GM12878 (cell line): ENCODE measurements at regions not wholly inside any gene's neighbourhood (a gene's known extent, or its start where the extent isn't known, plus 50 kb on each side); places are given as distances from the start of the nearest gene placed in this dataset.

Experiments used
- ATAC-seq: fragments of 200-7000 bp; cut with Tn5 transposase; 3 replicates; pipeline ENCODE4 v1.9.1; 2020; ENCODE audit warnings: mild to moderate bottlenecking, moderate library complexity
- BruUV-seq: library from RNA; stranded (reverse); fragments of 400-500 nt; replicated peaks from 2 replicates; lab custom pipeline; 2021; lab: Mats Ljungman, UMichigan
- CTCF ChIA-PET: fragments of 300-600 bp; sonication (Branson Sonifier 250); formaldehyde crosslinking; extraction: SDS; loops from one replicate; lab custom pipeline; 2021; ENCODE audit warnings: inconsistent platforms; lab: Yijun Ruan, JAX
- POLR2A ChIA-PET: fragments of 350-600 bp; formaldehyde crosslinking; extraction: SDS; loops from one replicate; lab custom pipeline; 2021; ENCODE audit warnings: inconsistent platforms; lab: Charles Lee
- RAD21 ChIA-PET: fragments of 300-600 bp; sonication (Branson Sonifier 250); formaldehyde crosslinking; loops from one replicate; lab custom pipeline; 2023; ENCODE audit warnings: antibody characterized with exemption; ENCODE audit not compliant: unreplicated experiment; lab: Charles Lee
- SMC1A ChIA-PET: fragments of 300-600 bp; sonication (Branson Sonifier 250); formaldehyde crosslinking; loops from one replicate; lab custom pipeline; 2023; ENCODE audit not compliant: unreplicated experiment, uncharacterized antibody; lab: Charles Lee
- DNase-seq: peaks from one replicate; pipeline ENCODE4 v3.0.0-alpha.2; 2011; ENCODE audit warnings: low read depth, low spot score
- FAIRE-seq: peaks from 3 replicates; lab custom pipeline; 2011; peaks lifted over from hg19 to GRCh38; lab: Jason Lieb, UNC
- H2AFZ ChIP-seq: 2 replicates; pipeline ENCODE4 v1.6.0; 2011; ENCODE audit warnings: low read depth, low read length, control low read depth; ENCODE audit not compliant: control insufficient read depth
- H3K27ac ChIP-seq: 2 replicates; pipeline ENCODE4 v1.5.1; 2011; ENCODE audit warnings: control low read depth; ENCODE audit not compliant: control insufficient read depth, insufficient read depth
- H3K27me3 ChIP-seq, 2 experiments: replicated peaks in 1 of 2; 2 replicates each; pipeline versions ENCODE4 v1.6.0 to v1.6.1; 2011; ENCODE audit warnings: low read length in 1 of 2; ENCODE audit not compliant: control insufficient read depth in 2 of 2, insufficient read depth in 2 of 2
- H3K36me3 ChIP-seq, 2 experiments: 2 replicates each; pipeline ENCODE4 v1.5.1; 2011; ENCODE audit warnings: low read length in 1 of 2; ENCODE audit not compliant: control insufficient read depth in 2 of 2, insufficient read depth in 2 of 2
- H3K4me1 ChIP-seq: 2 replicates; pipeline ENCODE4 v1.6.1; 2011; ENCODE audit warnings: mild to moderate bottlenecking, low read length, moderate library complexity, mixed read lengths; ENCODE audit not compliant: control insufficient read depth, insufficient read depth
- H3K4me2 ChIP-seq: 2 replicates; pipeline ENCODE4 v1.6.0; 2011; ENCODE audit warnings: control low read depth; ENCODE audit not compliant: control insufficient read depth, insufficient read depth
- H3K4me3 ChIP-seq: fragments of 200-600 bp; sonication (generic); 2 replicates; pipeline ENCODE4 v1.5.1; 2016
- H3K79me2 ChIP-seq: 2 replicates; pipeline ENCODE4 v1.6.0; 2011; ENCODE audit warnings: low read length; ENCODE audit not compliant: control insufficient read depth, insufficient read depth
- H3K9ac ChIP-seq: 2 replicates; pipeline ENCODE4 v1.8.0; 2011; ENCODE audit warnings: low read length, control low read depth, mixed read lengths; ENCODE audit not compliant: control insufficient read depth, insufficient read depth
- H3K9me3 ChIP-seq: replicated peaks from 3 replicates; pipeline ENCODE4 v1.5.1; 2011; ENCODE audit warnings: mild to moderate bottlenecking, low read length; ENCODE audit not compliant: control insufficient read depth, insufficient read depth
- H4K20me1 ChIP-seq: 2 replicates; pipeline ENCODE4 v1.6.0; 2011; ENCODE audit not compliant: control insufficient read depth, insufficient read depth
- ATF7 ChIP-seq: fragments of 450-650 bp; IDR thresholded peaks from 2 replicates; pipeline ENCODE4 v1.6.1; 2016; ENCODE audit warnings: low read depth, mild to moderate bottlenecking
- BMI1 ChIP-seq: fragments of 450-650 bp; IDR thresholded peaks from 2 replicates; pipeline ENCODE4 v1.6.1; 2016; ENCODE audit warnings: mild to moderate bottlenecking, moderate library complexity, borderline replicate concordance
- BRCA1 ChIP-seq: IDR thresholded peaks from 2 replicates; pipeline ENCODE4 v1.6.1; 2011; ENCODE audit warnings: low read depth, low read length, improper control_type of control experiment
- CHD4 ChIP-seq: fragments of 200-600 bp; sonication (generic); IDR thresholded peaks from 2 replicates; pipeline ENCODE4 v1.6.1; 2016; ENCODE audit warnings: mild to moderate bottlenecking
- FOS ChIP-seq: IDR thresholded peaks from 3 replicates; pipeline ENCODE4 v1.6.1; 2011; ENCODE audit warnings: borderline replicate concordance; ENCODE audit not compliant: insufficient read length; ENCODE audit errors: extremely low read depth
- MAX ChIP-seq: IDR thresholded peaks from 2 replicates; pipeline ENCODE4 v1.6.1; 2012; ENCODE audit warnings: low read depth, low read length, improper control_type of control experiment
- MTA2 ChIP-seq: fragments of 450-650 bp; IDR thresholded peaks from 2 replicates; pipeline ENCODE4 v1.6.1; 2016; ENCODE audit warnings: low read depth, mild to moderate bottlenecking, moderate library complexity
- MYB ChIP-seq: fragments of 150-350 bp; IDR thresholded peaks from 2 replicates; pipeline ENCODE4 v1.6.1; 2014; ENCODE audit warnings: mild to moderate bottlenecking, low read depth, low read length, borderline replicate concordance
- MYC ChIP-seq: IDR thresholded peaks from 2 replicates; pipeline ENCODE4 v1.6.1; 2011; ENCODE audit warnings: mild to moderate bottlenecking, low read length, moderate library complexity, inconsistent platforms; ENCODE audit not compliant: insufficient read depth, insufficient replicate concordance, insufficient read length, severe bottlenecking
- NFIC ChIP-seq: IDR thresholded peaks from 2 replicates; pipeline ENCODE4 v1.6.1; 2012; ENCODE audit warnings: low read depth, mild to moderate bottlenecking, inconsistent platforms, low read length, moderate library complexity
- NR2F1 ChIP-seq: fragments of 450-650 bp; conservative IDR thresholded peaks from 2 replicates; pipeline ENCODE4 v1.6.1; 2017; ENCODE audit warnings: mild to moderate bottlenecking
- PAX5 ChIP-seq: IDR thresholded peaks from 2 replicates; pipeline ENCODE4 v1.6.1; 2011; ENCODE audit warnings: low read depth, low read length, borderline replicate concordance
- POLR2AphosphoS5 ChIP-seq: IDR thresholded peaks from 2 replicates; pipeline ENCODE4 v1.6.1; 2011; ENCODE audit warnings: mild to moderate bottlenecking, low read length, inconsistent platforms
- RBBP5 ChIP-seq: fragments of 200-600 bp; sonication (generic); conservative IDR thresholded peaks from 2 replicates; pipeline ENCODE4 v1.6.1; 2016
- TAF1 ChIP-seq: IDR thresholded peaks from 2 replicates; pipeline ENCODE4 v1.6.1; 2011; ENCODE audit warnings: mild to moderate bottlenecking, low read depth, low read length, borderline replicate concordance
- TARDBP ChIP-seq: IDR thresholded peaks from 2 replicates; pipeline ENCODE4 v1.6.1; 2016; ENCODE audit warnings: borderline replicate concordance
- ZBTB4 ChIP-seq: fragments of 450-650 bp; formaldehyde crosslinking; IDR thresholded peaks from 2 replicates; pipeline ENCODE4 v1.4.0; 2022; ENCODE audit warnings: mild to moderate bottlenecking, moderate library complexity
- ZNF217 ChIP-seq: fragments of 450-650 bp; IDR thresholded peaks from 2 replicates; pipeline ENCODE4 v1.6.1; 2017; ENCODE audit warnings: antibody characterized with exemption, mild to moderate bottlenecking
- ZNF622 ChIP-seq: fragments of 450-650 bp; IDR thresholded peaks from 2 replicates; pipeline ENCODE4 v1.6.1; 2017; ENCODE audit warnings: mild to moderate bottlenecking, inconsistent platforms
- WGBS: methylation state at CpG from one replicate; pipeline ENCODE4 v1.1.6; 2016; ENCODE audit warnings: low lambda C conversion rate; ENCODE audit not compliant: insufficient replicate concordance, insufficient coverage; ENCODE audit errors: missing lambda C conversion rate; 5-methylcytosine and 5-hydroxymethylcytosine counted together
- in situ Hi-C: fragments of 300-500 bp; cut with MboI; formaldehyde crosslinking; loops from 9 replicates; pipeline ENCODE4 v1.14.3; 2018; ENCODE audit warnings: mixed read lengths
- intact Hi-C: fragments of 100-400 bp; cut with micrococcal nuclease; formaldehyde crosslinking; loops from one replicate; pipeline ENCODE4 v1.14.2; 2022; ENCODE audit not compliant: unreplicated experiment

GRCh38 chr14:98564541-98564940 is 707.5 kb downstream of the BCL11B start:
- BruUV-seq: no TSS peak
- no peak for ATAC-seq
- CTCF ChIA-PET: no interaction called here

GRCh38 chr14:98571104-98571503 is 700.9 kb downstream of the BCL11B start:
- intact Hi-C loops (no loop called here), in situ Hi-C loops (no loop called here)
- ChIA-PET POLR2A (interaction anchor here (0.6 kb wide), 1 partner anchor 613 kb away, joined by 4 read pairs; no protein-coding TSS in a partner anchor), CTCF (no interaction called here), RAD21 (no interaction called here), SMC1A (no interaction called here)
- FAIRE-seq (peak; percentile 31), DNase-seq (no peak), ATAC-seq (no peak)
- Histone ChIP-seq H3K4me2 (no peak overlapping the region), H3K4me3 (no peak overlapping the region), H3K36me3 (no peaks in the 10 kb centered on the region), H3K27ac (no peak overlapping the region), H3K27me3 (no peaks in the 10 kb centered on the region), H3K9me3 (no peaks in the 10 kb centered on the region), H2AFZ (no peak overlapping the region), H3K9ac (no peak overlapping the region), H3K79me2 (no peaks in the 10 kb centered on the region), H4K20me1 (no peaks in the 10 kb centered on the region), H3K4me1 (no peaks in the 10 kb centered on the region)
- WGBS: 0% methylated on average over 2 of the region's 2 CpGs
- BruUV-seq: no TSS peak
- TF ChIP-seq ZBTB4 (no peak), NFIC (no peak), ATF7 (no peak), ZNF622 (no peak), BMI1 (no peak), MYC (no peak), TARDBP (no peak)

More at GRCh38 chr14:98564541-98564940, 707.5 kb downstream of the BCL11B start:
- no peak for FAIRE-seq
- H3K79me2 ChIP-seq: no peaks in the 10 kb centered on the region
- no peaks in the 10 kb centered on the region for H4K20me1 ChIP-seq
- ChIA-PET POLR2A (no interaction called here), RAD21 (no interaction called here), SMC1A (no interaction called here)
- no peak overlapping the region for H3K27ac ChIP-seq
- no peaks in the 10 kb centered on the region for H3K4me1 ChIP-seq
- H3K9me3 ChIP-seq: no peaks in the 10 kb centered on the region; the same call in 2 of the 3 replicates
- DNase-seq: no peak
- in situ Hi-C loops: no loop called here
- no peaks in the 10 kb centered on the region for H3K36me3 ChIP-seq
- no peak overlapping the region for H3K9ac ChIP-seq
- intact Hi-C loops: no loop called here
- TF ChIP-seq BRCA1 (no peak), POLR2AphosphoS5 (no peak), PAX5 (no peak), MTA2 (no peak), NR2F1 (no peak), ZNF217 (no peak), RBBP5 (no peak), TAF1 (no peak), CHD4 (no peak), MAX (no peak), FOS (no peak), MYB (no peak)
- no peak overlapping the region for H3K4me2 ChIP-seq
- H3K4me3 ChIP-seq: no peak overlapping the region
- no peak overlapping the region for H2AFZ ChIP-seq
- no peaks in the 10 kb centered on the region for H3K27me3 ChIP-seq
